ENCODE measurements at regions not wholly inside any gene's neighbourhood (a gene's known extent, or its start where the extent isn't known, plus 50 kb on each side); places are given as distances from the start of the nearest gene placed in this dataset.

- no peak for DNase-seq (ENCODE audit: low spot score)
- Histone ChIP-seq H3K4me2 (no peak overlapping the region), H3K36me3 (replicated peaks; ENCODE audit: insufficient read depth, low read depth) (no peaks in the 10 kb centered on the region), H3K27me3 (no peaks in the 10 kb centered on the region), H3K9me3 (ENCODE audit: low read depth) (no peaks in the 10 kb centered on the region), H4K20me1 (ENCODE audit: insufficient read depth, poor library complexity, severe bottlenecking) (no peaks in the 10 kb centered on the region), H3K79me2 (no peaks in the 10 kb centered on the region), H2AFZ (no peak overlapping the region), H3K4me1 (ENCODE audit: insufficient read depth) (no peaks in the 10 kb centered on the region), H3K27ac (no peak overlapping the region), H3K4me3 (no peak overlapping the region), H3K9me2 (replicated peaks; ENCODE audit: insufficient read depth) (no peaks in the 10 kb centered on the region)
- WGBS (ENCODE audit: low lambda C conversion rate, missing lambda C conversion rate): 26% methylated on average over 1 of the region's 1 CpG
- TF ChIP-seq, protein P1, sequence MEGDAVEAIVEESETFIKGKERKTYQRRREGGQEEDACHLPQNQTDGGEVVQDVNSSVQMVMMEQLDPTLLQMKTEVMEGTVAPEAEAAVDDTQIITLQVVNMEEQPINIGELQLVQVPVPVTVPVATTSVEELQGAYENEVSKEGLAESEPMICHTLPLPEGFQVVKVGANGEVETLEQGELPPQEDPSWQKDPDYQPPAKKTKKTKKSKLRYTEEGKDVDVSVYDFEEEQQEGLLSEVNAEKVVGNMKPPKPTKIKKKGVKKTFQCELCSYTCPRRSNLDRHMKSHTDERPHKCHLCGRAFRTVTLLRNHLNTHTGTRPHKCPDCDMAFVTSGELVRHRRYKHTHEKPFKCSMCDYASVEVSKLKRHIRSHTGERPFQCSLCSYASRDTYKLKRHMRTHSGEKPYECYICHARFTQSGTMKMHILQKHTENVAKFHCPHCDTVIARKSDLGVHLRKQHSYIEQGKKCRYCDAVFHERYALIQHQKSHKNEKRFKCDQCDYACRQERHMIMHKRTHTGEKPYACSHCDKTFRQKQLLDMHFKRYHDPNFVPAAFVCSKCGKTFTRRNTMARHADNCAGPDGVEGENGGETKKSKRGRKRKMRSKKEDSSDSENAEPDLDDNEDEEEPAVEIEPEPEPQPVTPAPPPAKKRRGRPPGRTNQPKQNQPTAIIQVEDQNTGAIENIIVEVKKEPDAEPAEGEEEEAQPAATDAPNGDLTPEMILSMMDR (IDR thresholded peaks at IDR 0.05; ENCODE audit: poor library complexity): no peak
- TF ChIP-seq EZH2phosphoT487 (IDR thresholded peaks at IDR 0.05; ENCODE audit: low read depth, severe bottlenecking, unreplicated experiment) (no peak), EZH2 (IDR thresholded peaks at IDR 0.05; ENCODE audit: borderline replicate concordance) (no peak)
These were observed 197.9 kb upstream of the DAB1 start for GRCh38 chr1:57621776-57622175.

- Histone ChIP-seq H3K4me1 (ENCODE audit: insufficient read depth) (no peaks in the 10 kb centered on the region), H3K36me3 (replicated peaks; ENCODE audit: insufficient read depth, low read depth) (no peaks in the 10 kb centered on the region), H3K4me3 (no peak overlapping the region), H2AFZ (no peak overlapping the region), H3K27ac (no peak overlapping the region), H3K4me2 (no peak overlapping the region), H3K9me3 (ENCODE audit: low read depth) (no peaks in the 10 kb centered on the region), H3K79me2 (no peaks in the 10 kb centered on the region), H4K20me1 (ENCODE audit: insufficient read depth, poor library complexity, severe bottlenecking) (no peaks in the 10 kb centered on the region), H3K9me2 (replicated peaks; ENCODE audit: insufficient read depth) (no peaks in the 10 kb centered on the region), H3K27me3 (no peaks in the 10 kb centered on the region)
- TF ChIP-seq, protein P1 (IDR thresholded peaks at IDR 0.05; ENCODE audit: poor library complexity): no peak
- TF ChIP-seq EZH2 (IDR thresholded peaks at IDR 0.05; ENCODE audit: borderline replicate concordance) (no peak), EZH2phosphoT487 (IDR thresholded peaks at IDR 0.05; ENCODE audit: low read depth, severe bottlenecking, unreplicated experiment) (no peak)
- DNase-seq (ENCODE audit: low spot score): no peak
- WGBS (ENCODE audit: low lambda C conversion rate, missing lambda C conversion rate): 24% methylated on average over 4 of the region's 4 CpGs
These were observed 196.7 kb upstream of the DAB1 start for GRCh38 chr1:57620605-57621004.

DNA sequence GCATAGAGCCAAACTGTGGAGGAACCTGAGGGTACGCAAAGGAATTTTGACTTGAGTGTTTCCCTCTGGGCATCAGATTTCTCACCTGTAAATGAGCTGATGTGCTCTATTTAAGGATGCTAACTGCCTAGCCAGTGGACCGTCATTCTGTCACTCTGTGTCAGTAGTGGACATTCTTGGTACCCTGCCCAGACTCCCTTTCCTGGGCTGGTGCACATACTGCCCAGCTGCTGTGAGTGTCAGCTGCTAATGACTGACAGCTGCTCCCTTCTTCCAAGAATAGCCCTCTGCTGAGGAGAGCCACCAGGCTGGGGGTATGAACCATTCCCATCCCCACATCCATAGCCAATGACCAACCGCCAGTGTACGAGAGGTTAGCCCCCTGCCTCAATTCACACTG lies 193.1 kb upstream of the DAB1 start:
- no peak overlapping the region for H3K4me2 ChIP-seq
- H3K9me2 ChIP-seq (replicated peaks; ENCODE audit: insufficient read depth): no peaks in the 10 kb centered on the region
- DNase-seq (ENCODE audit: low spot score): no peak
- no peaks in the 10 kb centered on the region for H3K27me3 ChIP-seq
- H2AFZ ChIP-seq: no peak overlapping the region
- no peaks in the 10 kb centered on the region for H3K79me2 ChIP-seq
- no peak overlapping the region for H3K27ac ChIP-seq
- WGBS (ENCODE audit: low lambda C conversion rate, missing lambda C conversion rate): 96% methylated on average over 4 of the region's 4 CpGs
- H3K9me3 ChIP-seq (ENCODE audit: low read depth): no peaks in the 10 kb centered on the region
- no peak overlapping the region for H3K4me3 ChIP-seq
- no peaks in the 10 kb centered on the region for H3K4me1 ChIP-seq (ENCODE audit: insufficient read depth)
- no peaks in the 10 kb centered on the region for H3K36me3 ChIP-seq (replicated peaks; ENCODE audit: insufficient read depth, low read depth)
- no peaks in the 10 kb centered on the region for H4K20me1 ChIP-seq (ENCODE audit: insufficient read depth, poor library complexity, severe bottlenecking)
- TF ChIP-seq EZH2phosphoT487 (IDR thresholded peaks at IDR 0.05; ENCODE audit: low read depth, severe bottlenecking, unreplicated experiment) (no peak), EZH2 (IDR thresholded peaks at IDR 0.05; ENCODE audit: borderline replicate concordance) (no peak)
- TF ChIP-seq, protein P1 (IDR thresholded peaks at IDR 0.05; ENCODE audit: poor library complexity): no peak

DNA sequence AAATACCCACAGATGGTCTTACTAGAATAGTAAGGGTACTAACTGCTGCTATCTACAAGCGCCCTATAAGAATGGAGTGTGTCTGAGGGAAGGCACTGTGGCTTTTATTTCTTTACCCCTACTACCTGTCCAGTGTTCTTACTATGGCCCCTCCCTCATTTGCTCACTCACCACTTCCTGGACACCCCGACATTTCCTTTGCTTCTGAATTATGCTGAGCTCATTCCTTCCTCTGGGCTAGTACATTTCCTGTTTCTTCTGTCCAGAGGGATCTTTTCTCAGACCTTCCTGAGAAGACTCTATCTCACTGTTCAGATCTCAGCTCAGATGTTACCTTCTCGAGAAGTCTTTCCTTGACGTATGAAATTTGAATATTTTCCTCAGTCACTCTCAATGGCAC lies 192.1 kb upstream of the DAB1 start:
- Histone ChIP-seq H3K79me2 (no peaks in the 10 kb centered on the region), H2AFZ (no peak overlapping the region), H3K27me3 (no peaks in the 10 kb centered on the region), H3K9me2 (replicated peaks; ENCODE audit: insufficient read depth) (no peaks in the 10 kb centered on the region), H3K27ac (peak overlapping the region; percentile 66), H3K9me3 (ENCODE audit: low read depth) (no peaks in the 10 kb centered on the region), H3K4me2 (no peak overlapping the region), H3K36me3 (replicated peaks; ENCODE audit: insufficient read depth, low read depth) (no peaks in the 10 kb centered on the region), H3K4me3 (no peak overlapping the region), H3K4me1 (ENCODE audit: insufficient read depth) (no peaks in the 10 kb centered on the region), H4K20me1 (ENCODE audit: insufficient read depth, poor library complexity, severe bottlenecking) (no peaks in the 10 kb centered on the region)
- no peak for TF ChIP-seq EZH2 (IDR thresholded peaks at IDR 0.05; ENCODE audit: borderline replicate concordance)
- TF ChIP-seq, protein P1 (IDR thresholded peaks at IDR 0.05; ENCODE audit: poor library complexity): no peak
- no peak for DNase-seq (ENCODE audit: low spot score)
- 90% methylated on average over 4 of the region's 4 CpGs for WGBS (ENCODE audit: low lambda C conversion rate, missing lambda C conversion rate)
